ENCODE measurements at regions not wholly inside any gene's neighbourhood (a gene's known extent, or its start where the extent isn't known, plus 50 kb on each side); places are given as distances from the start of the nearest gene placed in this dataset.

DNA sequence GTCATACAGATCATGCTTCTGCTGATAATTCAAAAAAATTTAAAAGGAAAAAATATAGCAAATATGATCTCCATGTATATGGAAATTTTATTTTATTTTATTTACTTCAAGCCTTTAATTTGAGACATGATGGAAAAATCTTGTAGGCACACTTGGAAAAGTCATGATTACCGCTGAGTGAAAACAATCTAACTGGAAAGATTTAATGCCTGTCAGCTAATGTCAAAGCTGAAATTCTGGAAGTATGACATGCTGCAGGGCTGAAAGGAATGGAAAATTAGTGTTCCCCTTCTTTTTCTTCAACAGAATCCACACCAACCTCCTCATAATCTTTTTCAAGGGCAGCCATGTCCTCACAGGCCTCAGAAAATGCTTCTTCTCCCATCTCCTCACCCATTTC, 58.2 kb downstream of the RPRM start:
- Histone ChIP-seq H2AFZ (ENCODE audit: low read length) (no peak overlapping the region), H3K27me3 (ENCODE audit: insufficient read depth, low read length) (no peaks in the 10 kb centered on the region), H3K4me2 (ENCODE audit: insufficient read depth, low read length) (no peak overlapping the region), H3K27ac (ENCODE audit: low read depth, low read length) (no peak overlapping the region), H3K4me1 (ENCODE audit: insufficient read depth, low read length) (no peaks in the 10 kb centered on the region), H3K36me3 (ENCODE audit: insufficient read depth, low read length) (no peaks in the 10 kb centered on the region), H3K4me3 (ENCODE audit: insufficient read depth, low read length) (no peak overlapping the region), H3K9me3 (ENCODE audit: low read depth, low read length) (peaks cover 8% of the 10 kb centered on the region), H4K20me1 (ENCODE audit: insufficient read depth, low read length) (no peaks in the 10 kb centered on the region), H3K79me2 (ENCODE audit: insufficient read depth, low read length) (no peaks in the 10 kb centered on the region)
- DNase-seq (ENCODE audit: insufficient read length, low spot score, missing footprints), result no peak
- TF ChIP-seq, protein P1, sequence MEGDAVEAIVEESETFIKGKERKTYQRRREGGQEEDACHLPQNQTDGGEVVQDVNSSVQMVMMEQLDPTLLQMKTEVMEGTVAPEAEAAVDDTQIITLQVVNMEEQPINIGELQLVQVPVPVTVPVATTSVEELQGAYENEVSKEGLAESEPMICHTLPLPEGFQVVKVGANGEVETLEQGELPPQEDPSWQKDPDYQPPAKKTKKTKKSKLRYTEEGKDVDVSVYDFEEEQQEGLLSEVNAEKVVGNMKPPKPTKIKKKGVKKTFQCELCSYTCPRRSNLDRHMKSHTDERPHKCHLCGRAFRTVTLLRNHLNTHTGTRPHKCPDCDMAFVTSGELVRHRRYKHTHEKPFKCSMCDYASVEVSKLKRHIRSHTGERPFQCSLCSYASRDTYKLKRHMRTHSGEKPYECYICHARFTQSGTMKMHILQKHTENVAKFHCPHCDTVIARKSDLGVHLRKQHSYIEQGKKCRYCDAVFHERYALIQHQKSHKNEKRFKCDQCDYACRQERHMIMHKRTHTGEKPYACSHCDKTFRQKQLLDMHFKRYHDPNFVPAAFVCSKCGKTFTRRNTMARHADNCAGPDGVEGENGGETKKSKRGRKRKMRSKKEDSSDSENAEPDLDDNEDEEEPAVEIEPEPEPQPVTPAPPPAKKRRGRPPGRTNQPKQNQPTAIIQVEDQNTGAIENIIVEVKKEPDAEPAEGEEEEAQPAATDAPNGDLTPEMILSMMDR (IDR thresholded peaks at IDR 0.05; ENCODE audit: extremely low read depth, low read depth, low read length), result no peak

DNA sequence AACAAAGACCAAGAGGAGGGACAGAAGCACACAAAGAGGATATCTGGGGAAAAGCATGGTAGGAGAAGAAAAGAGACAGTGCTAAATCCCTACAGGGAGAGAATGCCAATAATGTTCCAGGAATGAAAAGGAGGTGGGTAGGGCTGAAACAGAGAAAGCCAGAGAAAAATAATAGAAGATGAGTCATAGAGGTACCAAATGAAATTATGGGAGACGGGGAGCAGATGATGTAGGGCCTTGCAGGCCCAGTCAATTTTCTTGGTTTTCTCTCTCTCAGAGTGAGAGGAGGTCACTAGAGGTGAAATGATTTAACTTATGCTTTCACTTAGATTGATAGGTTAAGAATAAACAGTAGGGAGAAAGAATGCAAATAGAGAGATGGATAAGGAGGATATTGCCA, 61.5 kb downstream of the RPRM start:
- H3K27ac ChIP-seq (ENCODE audit: low read depth, low read length), result no peak overlapping the region
- no peak for DNase-seq (ENCODE audit: insufficient read length, low spot score, missing footprints)

DNA sequence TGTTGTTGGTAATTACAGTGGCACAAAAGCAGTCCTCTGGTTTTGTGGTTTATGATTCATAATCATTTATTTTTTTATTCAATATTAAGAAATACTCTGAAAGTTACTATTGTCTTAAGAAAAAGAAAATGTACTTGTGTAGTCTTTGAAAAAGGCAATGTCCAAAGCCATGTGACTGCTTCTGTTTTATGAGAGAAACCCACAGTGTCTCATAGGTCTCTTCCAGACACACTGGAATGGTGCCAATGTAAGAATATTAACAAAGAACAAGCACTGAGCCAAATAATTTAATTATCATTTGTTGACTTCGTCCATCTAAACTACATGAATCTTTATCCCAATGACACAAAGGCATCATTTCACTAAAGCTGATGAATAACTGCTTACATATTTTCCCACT, 62.5 kb downstream of the RPRM start:
- H3K4me3 ChIP-seq (ENCODE audit: insufficient read depth, low read length), result no peak overlapping the region
- peaks cover 5% of the 10 kb centered on the region for H3K9me3 ChIP-seq (ENCODE audit: low read depth, low read length)
- H3K27ac ChIP-seq (ENCODE audit: low read depth, low read length), result no peak overlapping the region
- no peaks in the 10 kb centered on the region for H4K20me1 ChIP-seq (ENCODE audit: insufficient read depth, low read length)
- no peaks in the 10 kb centered on the region for H3K79me2 ChIP-seq (ENCODE audit: insufficient read depth, low read length)
- no peak for DNase-seq (ENCODE audit: insufficient read length, low spot score, missing footprints)
- no peak overlapping the region for H2AFZ ChIP-seq (ENCODE audit: low read length)
- H3K4me1 ChIP-seq (ENCODE audit: insufficient read depth, low read length), result no peaks in the 10 kb centered on the region
- H3K4me2 ChIP-seq (ENCODE audit: insufficient read depth, low read length), result no peak overlapping the region
- TF ChIP-seq, protein P1 (IDR thresholded peaks at IDR 0.05; ENCODE audit: extremely low read depth, low read depth, low read length), result no peak
- no peaks in the 10 kb centered on the region for H3K36me3 ChIP-seq (ENCODE audit: insufficient read depth, low read length)
- H3K27me3 ChIP-seq (ENCODE audit: insufficient read depth, low read length), result no peaks in the 10 kb centered on the region

More for the DNA sequence above, 61.5 kb downstream of the RPRM start:
- no peaks in the 10 kb centered on the region for H3K79me2 ChIP-seq (ENCODE audit: insufficient read depth, low read length)
- H2AFZ ChIP-seq (ENCODE audit: low read length), result no peak overlapping the region
- no peaks in the 10 kb centered on the region for H3K27me3 ChIP-seq (ENCODE audit: insufficient read depth, low read length)
- no peak overlapping the region for H3K4me3 ChIP-seq (ENCODE audit: insufficient read depth, low read length)
- TF ChIP-seq, protein P1 (IDR thresholded peaks at IDR 0.05; ENCODE audit: extremely low read depth, low read depth, low read length), result no peak
- no peak overlapping the region for H3K4me2 ChIP-seq (ENCODE audit: insufficient read depth, low read length)
- peaks cover 8% of the 10 kb centered on the region for H3K9me3 ChIP-seq (ENCODE audit: low read depth, low read length)
- H3K36me3 ChIP-seq (ENCODE audit: insufficient read depth, low read length), result no peaks in the 10 kb centered on the region
- no peaks in the 10 kb centered on the region for H4K20me1 ChIP-seq (ENCODE audit: insufficient read depth, low read length)
- H3K4me1 ChIP-seq (ENCODE audit: insufficient read depth, low read length), result no peaks in the 10 kb centered on the region

DNA sequence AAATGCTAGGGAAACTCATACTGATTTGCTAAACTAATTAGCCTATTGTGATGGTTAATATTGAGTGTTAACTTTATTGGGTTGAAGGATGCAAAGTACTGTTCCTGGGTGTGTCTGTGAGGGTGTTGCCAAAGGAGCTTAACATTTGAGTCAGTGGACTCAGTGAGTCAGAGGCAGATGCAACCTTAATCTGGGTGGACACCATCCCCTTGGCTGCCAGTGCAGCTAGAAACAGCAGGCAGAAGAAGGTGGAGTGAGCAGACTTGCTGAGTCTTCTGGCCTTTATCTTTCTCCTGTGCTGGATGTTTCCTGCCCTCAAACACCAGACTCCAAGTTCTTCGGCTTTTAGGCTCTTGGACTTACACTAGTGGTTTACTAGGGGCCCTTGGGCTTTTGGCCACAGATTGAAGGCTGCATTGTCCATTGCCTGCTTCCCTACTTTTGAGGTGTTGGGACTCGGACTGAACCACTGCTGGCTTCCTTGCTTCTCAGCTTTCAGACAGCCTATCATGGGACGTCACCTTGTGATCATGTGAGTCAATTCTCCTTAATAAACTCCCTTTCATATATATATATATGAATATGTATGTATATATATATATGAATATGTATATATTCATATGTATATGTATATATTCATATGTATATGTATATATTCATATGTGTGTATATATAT, 69.7 kb downstream of the RPRM start:
- Histone ChIP-seq H2AFZ (ENCODE audit: low read length) (no peak overlapping the region), H3K79me2 (ENCODE audit: insufficient read depth, low read length) (no peaks in the 10 kb centered on the region), H3K36me3 (ENCODE audit: insufficient read depth, low read length) (no peaks in the 10 kb centered on the region), H3K4me1 (ENCODE audit: insufficient read depth, low read length) (no peaks in the 10 kb centered on the region), H3K27me3 (ENCODE audit: insufficient read depth, low read length) (no peaks in the 10 kb centered on the region), H3K4me2 (ENCODE audit: insufficient read depth, low read length) (no peak overlapping the region), H3K27ac (ENCODE audit: low read depth, low read length) (no peak overlapping the region), H3K4me3 (ENCODE audit: insufficient read depth, low read length) (no peak overlapping the region), H4K20me1 (ENCODE audit: insufficient read depth, low read length) (no peaks in the 10 kb centered on the region), H3K9me3 (ENCODE audit: low read depth, low read length) (peaks cover 3% of the 10 kb centered on the region)
- no peak for DNase-seq (ENCODE audit: insufficient read length, low spot score, missing footprints)
- TF ChIP-seq, protein P1 (IDR thresholded peaks at IDR 0.05; ENCODE audit: extremely low read depth, low read depth, low read length), result no peak

Data from osteoblast (primary cell).